H9 (cell line): ENCODE measurements at regions not wholly inside any gene's neighbourhood (a gene's known extent, or its start where the extent isn't known, plus 50 kb on each side); places are given as distances from the start of the nearest gene placed in this dataset.

Experiments used
- DNase-seq: peaks from one replicate; pipeline ENCODE4 v3.0.0-alpha.2; 2017
- H2AFZ ChIP-seq: one replicate; pipeline ENCODE4 v1.6.1; 2013; ENCODE audit warnings: mild to moderate bottlenecking, low read length, control low read depth, moderate library complexity
- H2AK5ac ChIP-seq: 2 replicates; pipeline ENCODE4 v1.6.1; 2013; ENCODE audit warnings: low read length, control low read depth, mixed read lengths; ENCODE audit not compliant: insufficient read length
- H2BK120ac ChIP-seq: one replicate; pipeline ENCODE4 v1.6.1; 2013; ENCODE audit warnings: low read depth, mild to moderate bottlenecking, low read length, control low read depth, inconsistent platforms; ENCODE audit not compliant: poor library complexity, severe bottlenecking
- H2BK12ac ChIP-seq: 2 replicates; pipeline ENCODE4 v1.6.1; 2013; ENCODE audit warnings: low read length, control low read depth, mixed read lengths, low read depth; ENCODE audit not compliant: insufficient read length
- H2BK15ac ChIP-seq: 2 replicates; pipeline ENCODE4 v1.6.1; 2013; ENCODE audit warnings: low read depth, low read length, control low read depth
- H2BK20ac ChIP-seq: one replicate; pipeline ENCODE4 v1.6.1; 2013; ENCODE audit warnings: low read depth, mild to moderate bottlenecking, low read length, control low read depth, inconsistent platforms; ENCODE audit not compliant: poor library complexity, severe bottlenecking
- H2BK5ac ChIP-seq: 2 replicates; pipeline ENCODE4 v1.6.1; 2013; ENCODE audit warnings: low read length, control low read depth, mixed read lengths; ENCODE audit not compliant: insufficient read length
- H3K14ac ChIP-seq: 2 replicates; pipeline ENCODE4 v1.6.1; 2013; ENCODE audit warnings: low read length, control low read depth; ENCODE audit not compliant: insufficient read depth
- H3K18ac ChIP-seq: 2 replicates; pipeline ENCODE4 v1.6.1; 2013; ENCODE audit warnings: low read depth, mild to moderate bottlenecking, mixed read lengths, low read length, control low read depth; ENCODE audit not compliant: insufficient read length
- H3K23ac ChIP-seq: 2 replicates; pipeline ENCODE4 v1.6.1; 2013; ENCODE audit warnings: low read length, control low read depth, mixed read lengths, low read depth; ENCODE audit not compliant: insufficient read length
- H3K23me2 ChIP-seq: 2 replicates; pipeline ENCODE4 v1.6.1; 2013; ENCODE audit warnings: low read depth, mild to moderate bottlenecking, mixed read lengths, low read length, control low read depth; ENCODE audit not compliant: insufficient read length, poor library complexity, severe bottlenecking
- H3K27ac ChIP-seq: 2 replicates; pipeline ENCODE4 v1.5.1; 2013; ENCODE audit warnings: low read length, control low read depth, mixed read lengths, low read depth; ENCODE audit not compliant: insufficient read length
- H3K27me3 ChIP-seq: 2 replicates; pipeline ENCODE4 v1.6.1; 2013; ENCODE audit warnings: low read length, control low read depth, inconsistent platforms; ENCODE audit not compliant: insufficient read depth
- H3K4ac ChIP-seq: 2 replicates; pipeline ENCODE4 v1.6.1; 2013; ENCODE audit warnings: low read depth, mild to moderate bottlenecking, control low read depth, inconsistent platforms, low read length, moderate library complexity
- H3K4me1 ChIP-seq: 2 replicates; pipeline ENCODE4 v1.6.1; 2013; ENCODE audit warnings: low read length, control low read depth, inconsistent platforms; ENCODE audit not compliant: insufficient read depth
- H3K4me2 ChIP-seq: 2 replicates; pipeline ENCODE4 v1.6.1; 2013; ENCODE audit warnings: low read length, control low read depth, mixed read lengths; ENCODE audit not compliant: insufficient read length, insufficient read depth
- H3K56ac ChIP-seq: 2 replicates; pipeline ENCODE4 v1.6.1; 2013; ENCODE audit warnings: low read depth, mild to moderate bottlenecking, mixed read lengths, low read length, control low read depth; ENCODE audit not compliant: insufficient read length
- H3K79me1 ChIP-seq: 2 replicates; pipeline ENCODE4 v1.6.1; 2013; ENCODE audit warnings: low read depth, mild to moderate bottlenecking, moderate library complexity, low read length, control low read depth, inconsistent platforms; ENCODE audit not compliant: insufficient read depth, poor library complexity, severe bottlenecking
- H3K79me2 ChIP-seq: 2 replicates; pipeline ENCODE4 v1.6.1; 2013; ENCODE audit warnings: low read length, control low read depth, inconsistent platforms; ENCODE audit not compliant: insufficient read depth
- H3K9ac ChIP-seq: 2 replicates; pipeline ENCODE4 v1.6.1; 2013; ENCODE audit warnings: low read length, control low read depth, mixed read lengths; ENCODE audit not compliant: insufficient read length; ENCODE audit errors: extremely low read depth
- H3K9me3 ChIP-seq: one replicate; pipeline ENCODE4 v1.6.1; 2013; ENCODE audit warnings: low read depth, low read length, inconsistent platforms; ENCODE audit not compliant: control insufficient read depth
- H3T11ph ChIP-seq: one replicate; pipeline ENCODE4 v1.6.1; 2013; ENCODE audit warnings: mild to moderate bottlenecking, low read length, control low read depth, inconsistent platforms
- H4K20me1 ChIP-seq: one replicate; pipeline ENCODE4 v1.6.1; 2013; ENCODE audit not compliant: control insufficient read depth, insufficient read length, insufficient read depth
- H4K5ac ChIP-seq: 2 replicates; pipeline ENCODE4 v1.6.1; 2013; ENCODE audit warnings: low read depth, mild to moderate bottlenecking, mixed read lengths, low read length, control low read depth; ENCODE audit not compliant: insufficient read length
- H4K8ac ChIP-seq: replicated peaks from 2 replicates; pipeline ENCODE4 v1.6.1; 2013; ENCODE audit warnings: low read length, control low read depth, mixed read lengths, low read depth; ENCODE audit not compliant: insufficient read length
- H4K91ac ChIP-seq: 2 replicates; pipeline ENCODE4 v1.6.1; 2013; ENCODE audit warnings: low read depth, mild to moderate bottlenecking, moderate library complexity, mixed read lengths, low read length, control low read depth; ENCODE audit not compliant: insufficient read length
- H3K27ac Mint-ChIP-seq, 3 experiments: 2 replicates in 2 of 3; 3 replicates in 1 of 3; pipeline ENCODE4 v1.8.0; 2020 to 2021; ENCODE audit warnings: mixed read lengths in 3 of 3, mild to moderate bottlenecking in 1 of 3, moderate library complexity in 1 of 3
- H3K27me3 Mint-ChIP-seq: 2 replicates; pipeline ENCODE4 v1.8.0; 2021; ENCODE audit warnings: low read depth, mild to moderate bottlenecking, moderate library complexity, mixed read lengths
- H3K36me3 Mint-ChIP-seq, 3 experiments: 2 replicates in 2 of 3; 3 replicates in 1 of 3; pipeline ENCODE4 v1.8.0; 2020 to 2021; ENCODE audit warnings: low read depth in 3 of 3, mixed read lengths in 3 of 3; ENCODE audit not compliant: insufficient read depth in 1 of 3
- H3K4me1 Mint-ChIP-seq, 2 experiments: 2 replicates each; pipeline ENCODE4 v1.8.0; 2020; ENCODE audit warnings: mixed read lengths in 2 of 2
- H3K4me3 Mint-ChIP-seq, 2 experiments: 2 replicates in 1 of 2; 3 replicates in 1 of 2; pipeline ENCODE4 v1.8.0; 2020 to 2021; ENCODE audit warnings: mild to moderate bottlenecking in 2 of 2, mixed read lengths in 2 of 2, moderate library complexity in 1 of 2
- H3K9me3 Mint-ChIP-seq, 2 experiments: 2 replicates in 1 of 2; 3 replicates in 1 of 2; pipeline ENCODE4 v1.8.0; 2020; ENCODE audit warnings: mild to moderate bottlenecking in 2 of 2, mixed read lengths in 2 of 2, moderate library complexity in 1 of 2
- CTCF ChIP-seq: fragments of 200-600 bp; sonication (generic); conservative IDR thresholded peaks from 3 replicates; pipeline ENCODE4 v1.8.0; 2021; ENCODE audit warnings: antibody characterized with exemption, mild to moderate bottlenecking
- WGBS: extraction: QIAGEN DNeasy Blood & Tissue Kit; methylation state at CpG from one replicate; pipeline ENCODE4 v1.1.7; 2013; ENCODE audit warnings: missing lambda C conversion rate, low lambda C conversion rate, mixed read lengths; ENCODE audit not compliant: insufficient read length; ENCODE audit errors: extremely low coverage; 5-methylcytosine and 5-hydroxymethylcytosine counted together

- Histone ChIP-seq H4K8ac (no peak overlapping the region), H4K20me1 (no peaks in the 10 kb centered on the region), H3T11ph (no peak overlapping the region), H2AK5ac (no peak overlapping the region), H3K9me3 (no peaks in the 10 kb centered on the region), H2BK15ac (no peak overlapping the region), H3K56ac (no peak overlapping the region), H3K23ac (no peak overlapping the region), H4K91ac (no peak overlapping the region), H3K18ac (peak overlapping the region; percentile 12), H2BK12ac (no peak overlapping the region), H3K79me2 (no peaks in the 10 kb centered on the region), H2AFZ (no peak overlapping the region), H3K9ac (no peak overlapping the region), H3K23me2 (no peaks in the 10 kb centered on the region), H2BK20ac (no peak overlapping the region), H3K27me3 (no peaks in the 10 kb centered on the region), H2BK120ac (no peak overlapping the region), H2BK5ac (no peak overlapping the region), H3K4ac (no peak overlapping the region), H3K79me1 (no peaks in the 10 kb centered on the region), H3K4me2 (no peak overlapping the region), H4K5ac (no peak overlapping the region), H3K14ac (no peak overlapping the region), H3K27ac (no peak overlapping the region), H3K4me1 (no peaks in the 10 kb centered on the region; the same call in 1 of the 2 replicates)
- H3K27me3 Mint-ChIP-seq = peaks cover 12% of the 10 kb centered on the region
- no peak for TF ChIP-seq CTCF
- no peak overlapping the region for H3K4me3 Mint-ChIP-seq
- H3K27ac Mint-ChIP-seq = no peak overlapping the region
- H3K9me3 Mint-ChIP-seq = peaks cover 6 to 8% of the 10 kb centered on the region in 2 experiments; a peak in 2 of 5 replicates
- DNase-seq = no peak
- H3K4me1 Mint-ChIP-seq = peaks cover 15 to 19% of the 10 kb centered on the region in 2 experiments
- peaks cover 0 to 6% (median 0%) of the 10 kb centered on the region in 3 experiments; a peak in 2 of 7 replicates for H3K36me3 Mint-ChIP-seq
- whole genome bisulfite sequencing = no CpG with 5 or more reads among the region's 14 CpGs
Observed at GRCh38 chr2:20515290-20516220, 68.7 kb downstream of the RHOB start.
